ENCODE measurements at regions not wholly inside any gene's neighbourhood (a gene's known extent, or its start where the extent isn't known, plus 50 kb on each side); places are given as distances from the start of the nearest gene placed in this dataset.

- DNase-seq (ENCODE audit: low read depth, low spot score), result no peak
Measured at GRCh38 chr9:106800701-106801270, 62.2 kb upstream of the ZNF462 start.

- DNase-seq (ENCODE audit: low read depth, low spot score), result no peak
Measured at GRCh38 chr9:106801816-106802215, 61.1 kb upstream of the ZNF462 start.
